T-helper 2 cell treated with Interferon-gamma antibody and Interleukin-4, amounts not matched to agents 5 μg/mL and 100 μg/mL, for 36 hours (primary cell): ENCODE measurements at regions not wholly inside any gene's neighbourhood (a gene's known extent, or its start where the extent isn't known, plus 50 kb on each side); places are given as distances from the start of the nearest gene placed in this dataset.

Source experiments
- DNase-seq: peaks from one replicate; pipeline ENCODE4 v3.0.0; 2021; ENCODE audit warnings: low spot score
- H3K27ac Mint-ChIP-seq: one replicate; pipeline ENCODE4 v1.8.0; 2021; ENCODE audit warnings: mild to moderate bottlenecking, mixed read lengths
- H3K27me3 Mint-ChIP-seq: one replicate; pipeline ENCODE4 v1.8.0; 2021; ENCODE audit warnings: low read depth, mixed read lengths
- H3K36me3 Mint-ChIP-seq: one replicate; pipeline ENCODE4 v1.8.0; 2021; ENCODE audit warnings: low read depth, mixed read lengths
- H3K4me1 Mint-ChIP-seq: one replicate; pipeline ENCODE4 v1.8.0; 2021; ENCODE audit warnings: low read depth, mixed read lengths
- H3K4me3 Mint-ChIP-seq: one replicate; pipeline ENCODE4 v1.8.0; 2022; ENCODE audit warnings: mild to moderate bottlenecking, moderate library complexity, mixed read lengths
- H3K9me3 Mint-ChIP-seq: one replicate; pipeline ENCODE4 v1.8.0; 2021; ENCODE audit warnings: mixed read lengths

- no peak for DNase-seq
- H3K4me3 Mint-ChIP-seq = no peak overlapping the region
- H3K36me3 Mint-ChIP-seq = no peaks in the 10 kb centered on the region
- H3K27ac Mint-ChIP-seq = no peak overlapping the region
- no peaks in the 10 kb centered on the region for H3K4me1 Mint-ChIP-seq
- peaks cover 5% of the 10 kb centered on the region for H3K9me3 Mint-ChIP-seq
- H3K27me3 Mint-ChIP-seq = no peaks in the 10 kb centered on the region
Measured at GRCh38 chr2:4527416-4527815, 824.0 kb downstream of the DCDC2C start.

DNA sequence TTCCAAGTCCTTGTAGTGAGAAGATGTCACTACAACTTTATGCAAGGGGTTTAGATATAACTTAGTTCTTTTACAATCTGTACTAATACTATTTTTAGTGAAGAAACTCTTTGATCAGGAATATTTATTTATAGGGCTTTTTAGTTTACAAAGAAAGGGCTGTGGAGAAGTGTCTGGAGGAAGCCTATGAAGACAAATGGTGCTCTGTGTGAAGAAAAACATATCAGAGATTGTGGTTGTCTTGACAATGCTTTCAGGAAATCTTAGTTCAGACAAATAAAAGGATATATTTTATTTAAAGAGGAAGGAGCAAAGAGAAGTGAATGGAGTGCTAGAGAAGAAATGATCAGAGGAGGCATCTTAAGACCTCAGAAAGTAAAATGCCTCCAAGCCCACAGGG lies 824.9 kb downstream of the DCDC2C start:
- DNase-seq = no peak
- no peaks in the 10 kb centered on the region for H3K4me1 Mint-ChIP-seq
- H3K36me3 Mint-ChIP-seq = no peaks in the 10 kb centered on the region
- no peak overlapping the region for H3K27ac Mint-ChIP-seq
- peaks cover 5% of the 10 kb centered on the region for H3K9me3 Mint-ChIP-seq
- H3K27me3 Mint-ChIP-seq = no peaks in the 10 kb centered on the region
- no peak overlapping the region for H3K4me3 Mint-ChIP-seq

GRCh38 chr2:4528773-4529172 lies 825.4 kb downstream of the DCDC2C start:
- DNase-seq = no peak
- no peak overlapping the region for H3K27ac Mint-ChIP-seq
- H3K36me3 Mint-ChIP-seq = no peaks in the 10 kb centered on the region
- H3K9me3 Mint-ChIP-seq = peaks cover 5% of the 10 kb centered on the region
- H3K4me3 Mint-ChIP-seq = no peak overlapping the region
- no peaks in the 10 kb centered on the region for H3K27me3 Mint-ChIP-seq
- H3K4me1 Mint-ChIP-seq = no peaks in the 10 kb centered on the region

GRCh38 chr2:4529738-4530137 lies 826.4 kb downstream of the DCDC2C start:
- peaks cover 3% of the 10 kb centered on the region for H3K9me3 Mint-ChIP-seq
- no peaks in the 10 kb centered on the region for H3K36me3 Mint-ChIP-seq
- no peak for DNase-seq
- no peaks in the 10 kb centered on the region for H3K4me1 Mint-ChIP-seq
- no peaks in the 10 kb centered on the region for H3K27me3 Mint-ChIP-seq
- no peak overlapping the region for H3K27ac Mint-ChIP-seq
- H3K4me3 Mint-ChIP-seq = no peak overlapping the region

DNA sequence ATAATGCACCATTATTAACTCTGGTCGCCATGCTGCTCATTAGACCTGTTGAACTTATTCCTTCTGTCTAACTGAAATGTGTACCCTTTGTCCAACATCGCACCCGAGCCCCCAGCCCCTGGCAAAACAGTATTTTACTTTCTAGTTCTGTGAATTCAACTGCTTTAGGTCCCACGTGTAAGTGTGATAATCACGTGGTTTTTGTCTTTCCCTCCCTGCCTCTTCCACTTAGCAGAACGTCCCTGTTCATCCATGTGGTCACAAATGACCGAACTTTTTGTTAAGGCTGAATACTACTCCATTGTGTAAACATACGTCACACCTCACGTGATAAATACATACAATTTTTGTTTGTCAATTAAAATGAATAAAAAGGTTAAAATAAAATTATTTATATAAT lies 826.9 kb downstream of the DCDC2C start:
- Mint-ChIP-seq H3K36me3 (no peaks in the 10 kb centered on the region), H3K9me3 (no peaks in the 10 kb centered on the region), H3K4me1 (no peaks in the 10 kb centered on the region), H3K4me3 (no peak overlapping the region), H3K27ac (no peak overlapping the region), H3K27me3 (no peaks in the 10 kb centered on the region)
- DNase-seq = no peak

DNA sequence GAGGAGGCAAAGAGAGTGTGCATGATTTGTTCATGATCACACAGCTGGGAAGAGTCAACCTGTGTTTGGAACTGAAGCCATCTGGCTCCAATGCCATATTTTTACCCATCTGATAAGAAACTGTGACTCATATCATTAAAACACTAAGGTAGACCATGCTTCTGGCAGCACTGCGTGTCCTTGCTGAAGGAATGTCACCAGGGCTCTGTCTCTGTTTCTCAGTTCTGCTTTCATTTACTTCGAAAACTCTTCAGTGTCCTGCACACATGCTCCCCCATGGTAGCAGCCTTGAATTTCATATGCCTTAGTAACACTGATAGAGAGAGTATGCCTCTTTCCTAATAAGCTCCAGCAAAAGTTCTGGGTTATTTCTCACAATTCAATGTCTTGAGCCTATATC lies 830.4 kb downstream of the DCDC2C start:
- Mint-ChIP-seq H3K9me3 (no peaks in the 10 kb centered on the region), H3K27me3 (no peaks in the 10 kb centered on the region), H3K4me3 (no peak overlapping the region), H3K27ac (no peak overlapping the region), H3K4me1 (no peaks in the 10 kb centered on the region), H3K36me3 (no peaks in the 10 kb centered on the region)
- DNase-seq = no peak

DNA sequence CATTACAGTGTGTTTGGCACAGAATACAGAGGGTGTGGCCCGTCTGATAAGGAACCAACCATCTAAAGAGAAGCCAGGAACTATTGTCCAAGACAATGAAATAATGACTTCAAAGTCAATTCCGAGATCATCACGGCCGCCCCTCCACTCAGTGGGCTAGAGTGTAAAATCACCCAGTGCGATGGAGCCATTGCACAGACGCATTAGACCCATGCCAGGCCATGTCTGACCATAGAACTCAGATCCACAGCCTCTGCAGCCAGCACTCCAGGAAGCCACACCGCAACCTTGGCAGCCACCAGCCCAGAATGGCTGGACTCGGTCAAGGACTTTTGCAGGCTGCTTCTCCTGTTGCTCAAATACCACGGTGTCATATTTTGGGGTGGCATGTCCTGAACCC lies 835.7 kb downstream of the DCDC2C start:
- H3K4me1 Mint-ChIP-seq = no peaks in the 10 kb centered on the region
- H3K27me3 Mint-ChIP-seq = no peaks in the 10 kb centered on the region
- H3K27ac Mint-ChIP-seq = no peak overlapping the region
- H3K4me3 Mint-ChIP-seq = no peak overlapping the region
- DNase-seq = no peak
- no peaks in the 10 kb centered on the region for H3K36me3 Mint-ChIP-seq
- H3K9me3 Mint-ChIP-seq = peaks cover 19% of the 10 kb centered on the region

DNA sequence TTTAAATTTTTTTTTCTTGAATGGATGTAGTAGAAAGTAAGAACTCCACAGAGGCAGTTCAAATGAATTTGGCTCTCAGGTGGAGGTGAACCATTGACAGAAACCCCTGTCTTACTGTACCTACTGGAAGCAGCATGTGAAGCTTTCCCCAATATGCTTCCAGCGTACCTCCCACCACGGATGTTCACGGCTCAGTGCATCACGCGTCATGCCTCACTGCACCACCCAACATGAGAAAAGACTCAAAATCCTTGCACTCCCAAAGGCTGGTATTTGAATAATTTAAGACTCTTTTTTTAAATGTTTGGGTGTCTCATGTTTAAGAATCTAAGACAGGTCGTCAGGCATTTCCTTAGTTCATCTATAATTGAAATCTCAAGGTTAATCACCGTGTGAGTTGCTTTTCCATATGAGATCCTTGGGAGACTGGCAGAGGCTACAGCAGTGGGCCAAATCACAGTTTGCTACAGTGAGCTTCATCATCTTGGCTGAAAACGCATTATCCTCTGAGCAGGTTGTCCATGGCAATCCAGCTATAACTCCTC lies 846.4 kb downstream of the DCDC2C start:
- H3K27me3 Mint-ChIP-seq = no peaks in the 10 kb centered on the region
- H3K27ac Mint-ChIP-seq = no peak overlapping the region
- H3K36me3 Mint-ChIP-seq = no peaks in the 10 kb centered on the region
- H3K9me3 Mint-ChIP-seq = peaks cover 33% of the 10 kb centered on the region
- no peak overlapping the region for H3K4me3 Mint-ChIP-seq
- DNase-seq = no peak
- H3K4me1 Mint-ChIP-seq = no peaks in the 10 kb centered on the region

GRCh38 chr2:4551691-4552474 lies 848.5 kb downstream of the DCDC2C start:
- Mint-ChIP-seq H3K9me3 (peaks cover 26% of the 10 kb centered on the region), H3K27me3 (no peaks in the 10 kb centered on the region), H3K4me1 (no peaks in the 10 kb centered on the region), H3K27ac (no peak overlapping the region), H3K36me3 (no peaks in the 10 kb centered on the region), H3K4me3 (no peak overlapping the region)
- no peak for DNase-seq

GRCh38 chr2:4553241-4553640 lies 849.9 kb downstream of the DCDC2C start:
- Mint-ChIP-seq H3K27ac (no peak overlapping the region), H3K4me1 (no peaks in the 10 kb centered on the region), H3K36me3 (no peaks in the 10 kb centered on the region), H3K9me3 (peaks cover 34% of the 10 kb centered on the region), H3K27me3 (no peaks in the 10 kb centered on the region), H3K4me3 (no peak overlapping the region)
- DNase-seq = no peak

GRCh38 chr2:4556135-4556896 lies 852.9 kb downstream of the DCDC2C start:
- Mint-ChIP-seq H3K4me1 (no peaks in the 10 kb centered on the region), H3K36me3 (no peaks in the 10 kb centered on the region), H3K9me3 (peaks cover 40% of the 10 kb centered on the region), H3K27me3 (no peaks in the 10 kb centered on the region), H3K27ac (no peak overlapping the region), H3K4me3 (no peak overlapping the region)
- no peak for DNase-seq

- no peaks in the 10 kb centered on the region for H3K4me1 Mint-ChIP-seq
- H3K9me3 Mint-ChIP-seq = peaks cover 39% of the 10 kb centered on the region
- no peak for DNase-seq
- no peaks in the 10 kb centered on the region for H3K27me3 Mint-ChIP-seq
- no peak overlapping the region for H3K27ac Mint-ChIP-seq
- H3K4me3 Mint-ChIP-seq = no peak overlapping the region
- no peaks in the 10 kb centered on the region for H3K36me3 Mint-ChIP-seq
Measured at GRCh38 chr2:4561196-4561595, 857.8 kb downstream of the DCDC2C start.

- Mint-ChIP-seq H3K36me3 (no peaks in the 10 kb centered on the region), H3K27me3 (no peaks in the 10 kb centered on the region), H3K27ac (no peak overlapping the region), H3K4me1 (no peaks in the 10 kb centered on the region), H3K9me3 (peaks cover 43% of the 10 kb centered on the region), H3K4me3 (no peak overlapping the region)
- no peak for DNase-seq
Measured at GRCh38 chr2:4576075-4576474, 872.7 kb downstream of the DCDC2C start.

GRCh38 chr2:4579977-4580376 lies 876.6 kb downstream of the DCDC2C start:
- Mint-ChIP-seq H3K27me3 (no peaks in the 10 kb centered on the region), H3K36me3 (no peaks in the 10 kb centered on the region), H3K27ac (no peak overlapping the region), H3K4me3 (no peak overlapping the region), H3K4me1 (no peaks in the 10 kb centered on the region), H3K9me3 (peaks cover 33% of the 10 kb centered on the region)
- DNase-seq = no peak
